ENCODE measurements at regions not wholly inside any gene's neighbourhood (a gene's known extent, or its start where the extent isn't known, plus 50 kb on each side); places are given as distances from the start of the nearest gene placed in this dataset.

- DNase-seq: no peak
Measured at GRCh38 chr15:95279277-95280019, 1048.1 kb downstream of the MCTP2 start.

DNA sequence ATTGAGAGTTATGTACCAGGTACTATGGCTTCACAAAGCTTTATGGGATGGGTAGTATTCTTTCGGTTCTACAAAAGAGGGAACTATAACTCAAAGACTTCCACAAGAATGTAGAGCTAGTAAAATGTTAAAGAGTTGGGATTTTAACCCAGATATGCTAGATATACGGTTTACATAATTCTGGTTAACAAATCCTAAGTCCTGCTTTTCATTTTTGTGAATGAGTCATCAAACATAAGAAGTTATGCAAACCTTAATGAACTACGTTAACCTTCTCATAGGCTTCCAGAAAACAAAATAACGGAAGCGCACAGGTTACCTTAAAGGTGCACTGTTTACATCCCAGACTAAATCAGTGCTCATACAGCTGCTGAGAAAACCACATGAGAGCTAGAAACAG is 1049.3 kb downstream of the MCTP2 start:
- no peak for DNase-seq

DNA sequence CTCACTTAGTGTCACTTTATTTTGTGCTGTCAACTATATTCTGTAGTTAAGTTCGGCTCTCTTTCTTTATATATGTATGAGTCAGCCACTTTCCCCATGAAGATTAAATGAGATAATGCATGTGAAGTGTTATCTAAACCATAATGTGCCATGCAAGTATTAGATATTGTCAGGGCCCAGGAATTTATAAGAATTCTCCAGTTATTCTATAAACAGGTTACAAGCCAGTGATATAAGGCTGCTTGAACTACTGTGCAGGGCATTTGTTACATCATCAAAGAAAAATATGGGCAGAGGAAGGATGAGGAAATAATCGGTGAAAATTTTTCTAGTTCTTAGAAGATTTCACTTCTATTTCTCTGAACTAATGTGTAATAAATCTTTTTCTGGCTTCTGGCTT is 1049.0 kb upstream of the NR2F2 start:
- no peak for DNase-seq

- no peak for DNase-seq
Measured at GRCh38 chr15:95284492-95284891, 1046.0 kb upstream of the NR2F2 start.

- peak; percentile 32 to 69 (median 38) for DNase-seq
Measured at GRCh38 chr15:95284933-95285421, 1045.5 kb upstream of the NR2F2 start.

DNA sequence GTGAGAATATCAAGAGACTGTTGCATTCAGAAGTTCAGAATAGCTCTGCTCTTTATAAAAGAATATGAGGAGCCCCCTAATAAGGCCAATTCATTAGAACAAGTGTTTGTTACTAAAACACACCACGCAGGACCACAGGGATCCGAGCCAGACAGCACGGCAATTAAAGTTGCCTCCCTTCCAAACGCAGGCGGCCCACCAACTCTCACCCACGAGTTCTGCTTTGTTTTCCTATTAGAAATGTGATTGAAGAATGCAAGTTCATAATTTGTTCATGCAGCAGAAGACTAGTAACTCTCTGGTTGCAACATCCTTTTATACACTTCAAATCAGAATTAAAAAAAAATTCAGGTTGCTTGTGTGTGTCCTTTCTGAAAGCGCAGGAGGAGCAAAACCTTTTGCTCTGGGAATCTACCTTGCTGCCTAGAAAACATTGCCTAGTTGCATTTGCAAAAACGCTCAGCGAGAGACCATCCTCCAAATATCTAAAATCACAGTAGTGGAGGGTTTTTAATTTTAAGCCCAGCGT is 1044.1 kb upstream of the NR2F2 start:
- no peak for DNase-seq

- DNase-seq: no peak
Measured at GRCh38 chr15:95287720-95288103, 1042.8 kb upstream of the NR2F2 start.

GRCh38 chr15:95288626-95289025 is 1041.9 kb upstream of the NR2F2 start:
- no peak for DNase-seq

- DNase-seq: no peak
Measured at GRCh38 chr15:95290176-95290974, 1040.1 kb upstream of the NR2F2 start.

- peak in 1 of 3 donors; percentile 63 for DNase-seq
Measured at GRCh38 chr15:95291898-95292472, 1038.5 kb upstream of the NR2F2 start.

- DNase-seq: no peak
Measured at GRCh38 chr15:95292785-95293450, 1037.6 kb upstream of the NR2F2 start.

DNA sequence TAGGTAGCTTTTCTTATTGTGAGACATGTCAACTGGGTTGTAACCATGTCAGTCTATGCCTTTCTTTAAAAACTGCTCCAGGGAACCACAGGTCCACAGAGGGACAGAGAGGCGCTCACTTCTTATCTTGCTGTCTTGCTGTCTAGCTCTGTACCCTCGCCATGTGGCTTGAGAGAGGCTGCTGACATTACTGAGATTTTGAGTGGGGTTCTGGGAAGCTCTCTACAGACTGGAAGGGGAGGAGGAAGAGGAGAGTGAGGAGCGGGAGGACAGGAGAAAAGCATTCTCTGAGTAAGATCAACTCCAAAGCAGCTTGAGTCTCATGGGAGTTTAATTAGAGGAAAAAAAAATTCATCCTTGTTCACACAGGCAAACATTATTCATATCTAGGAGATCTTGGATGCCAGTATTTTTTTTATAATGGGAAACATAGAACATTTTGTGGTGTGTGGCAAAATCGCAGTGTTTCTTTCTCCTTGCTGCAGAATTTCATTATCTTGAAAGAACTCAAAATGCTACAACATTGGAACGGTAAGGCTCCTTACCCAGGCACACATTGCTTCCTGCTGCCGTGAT is 1037.0 kb upstream of the NR2F2 start:
- no peak for DNase-seq

GRCh38 chr15:95295363-95295762 is 1035.1 kb upstream of the NR2F2 start:
- peak in 1 of 3 donors; percentile 67 for DNase-seq

DNA sequence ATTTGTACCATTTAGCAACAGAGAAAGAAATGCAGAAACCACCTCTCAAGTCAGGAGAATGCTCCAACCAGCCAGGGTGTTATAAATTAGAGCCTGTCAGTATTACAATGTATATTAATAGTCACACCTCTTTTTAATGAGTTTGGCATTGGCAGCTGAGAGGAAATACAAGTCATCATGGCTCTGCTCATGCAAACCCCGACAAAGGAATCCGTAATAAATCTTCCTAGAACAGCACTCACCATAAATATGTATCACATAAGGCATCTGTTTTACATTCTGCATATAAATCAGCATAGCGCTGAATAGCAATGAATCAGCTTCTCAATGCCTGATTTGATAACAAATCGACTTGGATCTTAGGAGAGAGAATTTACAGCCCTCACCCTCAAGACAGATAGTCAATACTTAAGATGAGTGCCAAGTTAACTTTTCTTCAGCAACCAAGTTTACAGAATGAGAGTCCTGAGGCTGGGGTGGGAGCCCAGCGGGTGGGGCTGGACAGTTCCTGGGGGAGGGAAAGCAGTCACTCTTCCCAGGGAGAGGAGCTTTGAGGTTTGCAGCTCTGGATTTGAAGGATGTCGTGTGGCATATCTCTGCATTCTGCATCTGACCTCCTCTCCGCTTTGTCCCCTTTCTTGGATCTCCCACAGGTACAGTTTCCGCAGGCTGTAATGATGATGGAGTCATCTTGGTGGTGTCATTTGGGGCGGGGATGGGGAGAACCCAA is 1034.4 kb upstream of the NR2F2 start:
- peak in 2 of 3 donors; percentile 74 to 81 for DNase-seq

GRCh38 chr15:95296643-95297042 is 1033.9 kb upstream of the NR2F2 start:
- peak in 1 of 3 donors; percentile 48 for DNase-seq

DNA sequence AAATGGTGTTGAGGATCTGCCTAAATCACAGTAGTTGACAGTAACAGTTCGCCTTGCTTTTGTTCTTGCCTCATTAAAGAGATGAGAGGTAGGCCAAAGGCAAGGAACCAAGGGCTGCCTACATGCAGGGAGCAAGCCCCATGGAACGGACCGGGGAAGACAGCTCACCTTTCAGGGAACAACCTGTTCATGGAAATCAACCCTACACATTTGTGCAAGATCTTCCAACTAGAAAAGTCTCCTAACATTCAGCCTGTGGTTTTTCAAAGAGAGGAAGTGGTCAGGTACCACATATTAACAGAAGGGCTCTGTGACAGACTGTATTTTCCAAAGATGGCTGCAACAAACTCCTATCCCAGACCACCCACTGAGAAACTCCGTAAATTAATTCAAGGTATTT is 1031.8 kb upstream of the NR2F2 start:
- DNase-seq: no peak

- peak in 1 of 3 donors; percentile 13 for DNase-seq
Measured at GRCh38 chr15:95300958-95301357, 1029.5 kb upstream of the NR2F2 start.

- peak in 1 of 3 donors; percentile 46 for DNase-seq
Measured at GRCh38 chr15:95302206-95302605, 1028.3 kb upstream of the NR2F2 start.

DNA sequence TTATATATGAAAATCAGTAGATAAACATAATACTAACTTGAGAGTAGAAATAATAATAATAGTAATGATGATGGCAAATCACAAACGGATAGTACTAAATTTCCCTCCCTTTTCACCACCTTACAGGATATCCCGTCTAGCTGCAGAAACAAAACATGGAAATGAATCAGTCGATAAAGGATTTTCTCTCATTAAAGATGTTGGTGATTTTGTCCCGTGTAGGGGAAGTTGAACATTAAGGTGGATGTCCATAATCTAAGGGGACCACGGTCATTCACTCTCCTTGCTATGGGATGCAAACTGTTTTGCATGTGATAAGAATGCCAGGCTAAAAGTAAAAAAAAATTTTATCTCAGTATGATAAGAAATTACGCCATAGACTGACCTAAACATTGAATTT is 1027.7 kb upstream of the NR2F2 start:
- DNase-seq: peak in 1 of 3 donors; percentile 14

GRCh38 chr15:95303713-95304112 is 1026.8 kb upstream of the NR2F2 start:
- DNase-seq: peak in 1 of 3 donors; percentile 22

All from muscle of back (tissue), 3 donors.